ENCODE measurements at regions not wholly inside any gene's neighbourhood (a gene's known extent, or its start where the extent isn't known, plus 50 kb on each side); places are given as distances from the start of the nearest gene placed in this dataset.

DNA sequence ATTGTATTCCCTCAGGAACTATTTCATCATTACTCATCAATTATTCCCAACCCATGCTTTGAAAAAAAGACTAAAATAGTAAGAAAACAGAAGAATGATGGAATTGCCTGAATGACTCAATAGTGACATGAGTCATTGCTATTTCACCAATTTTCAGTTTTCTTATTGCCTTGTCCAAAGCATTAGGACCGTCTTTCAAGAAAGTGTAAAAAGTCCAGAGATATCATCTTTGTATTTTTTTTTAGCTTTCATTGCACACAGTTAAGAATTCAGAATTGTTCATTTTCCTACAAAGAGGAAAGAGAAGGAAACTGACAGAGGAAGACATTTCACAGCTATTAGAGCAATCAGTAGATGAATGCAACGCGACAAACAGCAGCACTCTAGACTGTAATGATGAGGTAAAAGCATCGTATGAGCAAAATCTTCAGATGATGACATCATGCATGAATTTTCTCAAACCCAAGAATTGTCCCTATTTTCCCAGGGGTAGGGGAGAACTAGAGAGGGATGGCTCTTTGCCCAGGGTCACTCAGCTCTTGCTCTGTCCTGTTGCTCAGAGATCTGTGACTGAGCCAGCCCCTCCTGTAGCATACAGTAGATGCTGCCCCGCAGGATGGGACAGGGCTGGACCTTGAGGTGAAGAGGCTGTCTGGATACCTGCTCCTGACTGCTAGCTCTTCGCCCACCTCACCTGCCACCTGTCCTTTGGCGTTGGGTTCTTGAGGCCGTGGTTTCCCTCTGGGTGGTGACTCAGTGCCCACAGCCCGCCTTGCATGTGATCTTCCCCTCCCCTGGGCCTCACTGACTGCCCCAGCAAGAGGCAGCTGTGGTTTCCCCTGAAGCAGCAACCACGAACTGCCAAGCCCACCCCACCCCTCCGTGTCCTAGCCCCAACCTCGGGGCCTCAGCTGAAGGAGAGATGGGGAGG lies 84.8 kb downstream of the PPCDC start:
- Histone ChIP-seq H3K4me1 (ENCODE audit: control insufficient read depth, insufficient read depth, low read length) (no peaks in the 10 kb centered on the region), H3K9me3 (ENCODE audit: control insufficient read depth, insufficient read depth, low read depth, low read length) (no peaks in the 10 kb centered on the region), H3K27ac (ENCODE audit: extremely low read depth, low read depth, low read length) (no peak overlapping the region), H3K36me3 (ENCODE audit: control insufficient read depth in 2 of 2, insufficient read depth in 1 of 2, low read length in 2 of 2) (no peaks in the 10 kb centered on the region), H3K4me3 (ENCODE audit: low read depth, low read length) (no peak overlapping the region)
- ChIA-PET CTCF (interaction anchor here (0.6 to 2.8 kb wide), 6 partner anchors 11 to 96 kb away, joined by 3 to 7 read pairs (median 4); no protein-coding TSS in a partner anchor), POLR2A (interaction anchor here (0.6 kb wide), 2 partner anchors 36 to 55 kb away, joined by 3 to 10 read pairs; no protein-coding TSS in a partner anchor)
- TF ChIP-seq, protein P1, sequence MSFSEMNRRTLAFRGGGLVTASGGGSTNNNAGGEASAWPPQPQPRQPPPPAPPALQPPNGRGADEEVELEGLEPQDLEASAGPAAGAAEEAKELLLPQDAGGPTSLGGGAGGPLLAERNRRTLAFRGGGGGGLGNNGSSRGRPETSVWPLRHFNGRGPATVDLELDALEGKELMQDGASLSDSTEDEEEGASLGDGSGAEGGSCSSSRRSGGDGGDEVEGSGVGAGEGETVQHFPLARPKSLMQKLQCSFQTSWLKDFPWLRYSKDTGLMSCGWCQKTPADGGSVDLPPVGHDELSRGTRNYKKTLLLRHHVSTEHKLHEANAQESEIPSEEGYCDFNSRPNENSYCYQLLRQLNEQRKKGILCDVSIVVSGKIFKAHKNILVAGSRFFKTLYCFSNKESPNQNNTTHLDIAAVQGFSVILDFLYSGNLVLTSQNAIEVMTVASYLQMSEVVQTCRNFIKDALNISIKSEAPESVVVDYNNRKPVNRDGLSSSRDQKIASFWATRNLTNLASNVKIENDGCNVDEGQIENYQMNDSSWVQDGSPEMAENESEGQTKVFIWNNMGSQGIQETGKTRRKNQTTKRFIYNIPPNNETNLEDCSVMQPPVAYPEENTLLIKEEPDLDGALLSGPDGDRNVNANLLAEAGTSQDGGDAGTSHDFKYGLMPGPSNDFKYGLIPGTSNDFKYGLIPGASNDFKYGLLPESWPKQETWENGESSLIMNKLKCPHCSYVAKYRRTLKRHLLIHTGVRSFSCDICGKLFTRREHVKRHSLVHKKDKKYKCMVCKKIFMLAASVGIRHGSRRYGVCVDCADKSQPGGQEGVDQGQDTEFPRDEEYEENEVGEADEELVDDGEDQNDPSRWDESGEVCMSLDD (tag by site-specific recombination; IDR thresholded peaks at IDR 0.05), result 0 out of 2 replicates have a peak, but pooled peaks have one; percentile 47
- TF ChIP-seq, protein P2, sequence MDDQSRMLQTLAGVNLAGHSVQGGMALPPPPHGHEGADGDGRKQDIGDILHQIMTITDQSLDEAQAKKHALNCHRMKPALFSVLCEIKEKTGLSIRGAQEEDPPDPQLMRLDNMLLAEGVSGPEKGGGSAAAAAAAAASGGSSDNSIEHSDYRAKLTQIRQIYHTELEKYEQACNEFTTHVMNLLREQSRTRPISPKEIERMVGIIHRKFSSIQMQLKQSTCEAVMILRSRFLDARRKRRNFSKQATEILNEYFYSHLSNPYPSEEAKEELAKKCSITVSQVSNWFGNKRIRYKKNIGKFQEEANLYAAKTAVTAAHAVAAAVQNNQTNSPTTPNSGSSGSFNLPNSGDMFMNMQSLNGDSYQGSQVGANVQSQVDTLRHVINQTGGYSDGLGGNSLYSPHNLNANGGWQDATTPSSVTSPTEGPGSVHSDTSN (CRISPR knock-in tag; IDR thresholded peaks at IDR 0.05), result no peak
- TF ChIP-seq, protein P3, sequence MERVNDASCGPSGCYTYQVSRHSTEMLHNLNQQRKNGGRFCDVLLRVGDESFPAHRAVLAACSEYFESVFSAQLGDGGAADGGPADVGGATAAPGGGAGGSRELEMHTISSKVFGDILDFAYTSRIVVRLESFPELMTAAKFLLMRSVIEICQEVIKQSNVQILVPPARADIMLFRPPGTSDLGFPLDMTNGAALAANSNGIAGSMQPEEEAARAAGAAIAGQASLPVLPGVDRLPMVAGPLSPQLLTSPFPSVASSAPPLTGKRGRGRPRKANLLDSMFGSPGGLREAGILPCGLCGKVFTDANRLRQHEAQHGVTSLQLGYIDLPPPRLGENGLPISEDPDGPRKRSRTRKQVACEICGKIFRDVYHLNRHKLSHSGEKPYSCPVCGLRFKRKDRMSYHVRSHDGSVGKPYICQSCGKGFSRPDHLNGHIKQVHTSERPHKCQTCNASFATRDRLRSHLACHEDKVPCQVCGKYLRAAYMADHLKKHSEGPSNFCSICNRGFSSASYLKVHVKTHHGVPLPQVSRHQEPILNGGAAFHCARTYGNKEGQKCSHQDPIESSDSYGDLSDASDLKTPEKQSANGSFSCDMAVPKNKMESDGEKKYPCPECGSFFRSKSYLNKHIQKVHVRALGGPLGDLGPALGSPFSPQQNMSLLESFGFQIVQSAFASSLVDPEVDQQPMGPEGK (tag by site-specific recombination; IDR thresholded peaks at IDR 0.05), result peak; percentile 59; the same call in 1 of the 2 replicates
- TF ChIP-seq ZNF202 (tag by site-specific recombination; IDR thresholded peaks at IDR 0.05; ENCODE audit: borderline replicate concordance) (no peak), TRIM28 (IDR thresholded peaks at IDR 0.05; ENCODE audit: borderline replicate concordance, low read length) (no peak), ZNF664 (tag by site-specific recombination; IDR thresholded peaks at IDR 0.05) (no peak), WT1 (tag by site-specific recombination; IDR thresholded peaks at IDR 0.05) (no peak), ZBTB21 (tag by site-specific recombination; IDR thresholded peaks at IDR 0.05) (peak; percentile 98), GFI1B (tag by site-specific recombination; IDR thresholded peaks at IDR 0.05) (no peak), ZNF292 (tag by site-specific recombination; IDR thresholded peaks at IDR 0.05; ENCODE audit: borderline replicate concordance, low read depth) (no peak), ZNF660 (tag by site-specific recombination; IDR thresholded peaks at IDR 0.05) (peak; percentile 47; the same call in 1 of the 2 replicates), GLIS1 (tag by site-specific recombination; IDR thresholded peaks at IDR 0.05) (0 out of 2 replicates have a peak, but pooled peaks have one; percentile 12), ZNF214 (tag by site-specific recombination; IDR thresholded peaks at IDR 0.05; ENCODE audit: borderline replicate concordance) (no peak), ZNF624 (tag by site-specific recombination; IDR thresholded peaks at IDR 0.05) (no peak), ZNF561 (tag by site-specific recombination; IDR thresholded peaks at IDR 0.05; ENCODE audit: borderline replicate concordance) (no peak), ZNF768 (tag by site-specific recombination; IDR thresholded peaks at IDR 0.05) (no peak), ZNF707 (tag by site-specific recombination; IDR thresholded peaks at IDR 0.05) (no peak)
- TF ChIP-seq, protein P4, sequence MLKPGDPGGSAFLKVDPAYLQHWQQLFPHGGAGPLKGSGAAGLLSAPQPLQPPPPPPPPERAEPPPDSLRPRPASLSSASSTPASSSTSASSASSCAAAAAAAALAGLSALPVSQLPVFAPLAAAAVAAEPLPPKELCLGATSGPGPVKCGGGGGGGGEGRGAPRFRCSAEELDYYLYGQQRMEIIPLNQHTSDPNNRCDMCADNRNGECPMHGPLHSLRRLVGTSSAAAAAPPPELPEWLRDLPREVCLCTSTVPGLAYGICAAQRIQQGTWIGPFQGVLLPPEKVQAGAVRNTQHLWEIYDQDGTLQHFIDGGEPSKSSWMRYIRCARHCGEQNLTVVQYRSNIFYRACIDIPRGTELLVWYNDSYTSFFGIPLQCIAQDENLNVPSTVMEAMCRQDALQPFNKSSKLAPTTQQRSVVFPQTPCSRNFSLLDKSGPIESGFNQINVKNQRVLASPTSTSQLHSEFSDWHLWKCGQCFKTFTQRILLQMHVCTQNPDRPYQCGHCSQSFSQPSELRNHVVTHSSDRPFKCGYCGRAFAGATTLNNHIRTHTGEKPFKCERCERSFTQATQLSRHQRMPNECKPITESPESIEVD (tag by site-specific recombination; IDR thresholded peaks at IDR 0.05), result peak; percentile 92
- TF ChIP-seq, protein P5, sequence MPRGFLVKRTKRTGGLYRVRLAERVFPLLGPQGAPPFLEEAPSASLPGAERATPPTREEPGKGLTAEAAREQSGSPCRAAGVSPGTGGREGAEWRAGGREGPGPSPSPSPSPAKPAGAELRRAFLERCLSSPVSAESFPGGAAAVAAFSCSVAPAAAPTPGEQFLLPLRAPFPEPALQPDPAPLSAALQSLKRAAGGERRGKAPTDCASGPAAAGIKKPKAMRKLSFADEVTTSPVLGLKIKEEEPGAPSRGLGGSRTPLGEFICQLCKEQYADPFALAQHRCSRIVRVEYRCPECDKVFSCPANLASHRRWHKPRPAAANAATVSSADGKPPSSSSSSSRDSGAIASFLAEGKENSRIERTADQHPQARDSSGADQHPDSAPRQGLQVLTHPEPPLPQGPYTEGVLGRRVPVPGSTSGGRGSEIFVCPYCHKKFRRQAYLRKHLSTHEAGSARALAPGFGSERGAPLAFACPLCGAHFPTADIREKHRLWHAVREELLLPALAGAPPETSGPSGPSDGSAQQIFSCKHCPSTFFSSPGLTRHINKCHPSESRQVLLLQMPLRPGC (tag by site-specific recombination; IDR thresholded peaks at IDR 0.05), result peak; percentile 56; the same call in 1 of the 2 replicates
- TF ChIP-seq, protein P6, sequence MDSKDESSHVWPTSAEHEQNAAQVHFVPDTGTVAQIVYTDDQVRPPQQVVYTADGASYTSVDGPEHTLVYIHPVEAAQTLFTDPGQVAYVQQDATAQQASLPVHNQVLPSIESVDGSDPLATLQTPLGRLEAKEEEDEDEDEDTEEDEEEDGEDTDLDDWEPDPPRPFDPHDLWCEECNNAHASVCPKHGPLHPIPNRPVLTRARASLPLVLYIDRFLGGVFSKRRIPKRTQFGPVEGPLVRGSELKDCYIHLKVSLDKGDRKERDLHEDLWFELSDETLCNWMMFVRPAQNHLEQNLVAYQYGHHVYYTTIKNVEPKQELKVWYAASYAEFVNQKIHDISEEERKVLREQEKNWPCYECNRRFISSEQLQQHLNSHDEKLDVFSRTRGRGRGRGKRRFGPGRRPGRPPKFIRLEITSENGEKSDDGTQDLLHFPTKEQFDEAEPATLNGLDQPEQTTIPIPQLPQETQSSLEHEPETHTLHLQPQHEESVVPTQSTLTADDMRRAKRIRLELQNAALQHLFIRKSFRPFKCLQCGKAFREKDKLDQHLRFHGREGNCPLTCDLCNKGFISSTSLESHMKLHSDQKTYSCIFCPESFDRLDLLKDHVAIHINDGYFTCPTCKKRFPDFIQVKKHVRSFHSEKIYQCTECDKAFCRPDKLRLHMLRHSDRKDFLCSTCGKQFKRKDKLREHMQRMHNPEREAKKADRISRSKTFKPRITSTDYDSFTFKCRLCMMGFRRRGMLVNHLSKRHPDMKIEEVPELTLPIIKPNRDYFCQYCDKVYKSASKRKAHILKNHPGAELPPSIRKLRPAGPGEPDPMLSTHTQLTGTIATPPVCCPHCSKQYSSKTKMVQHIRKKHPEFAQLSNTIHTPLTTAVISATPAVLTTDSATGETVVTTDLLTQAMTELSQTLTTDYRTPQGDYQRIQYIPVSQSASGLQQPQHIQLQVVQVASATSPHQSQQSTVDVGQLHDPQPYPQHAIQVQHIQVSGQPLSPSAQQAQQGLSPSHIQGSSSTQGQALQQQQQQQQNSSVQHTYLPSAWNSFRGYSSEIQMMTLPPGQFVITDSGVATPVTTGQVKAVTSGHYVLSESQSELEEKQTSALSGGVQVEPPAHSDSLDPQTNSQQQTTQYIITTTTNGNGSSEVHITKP (tag by site-specific recombination; IDR thresholded peaks at IDR 0.05), result peak; percentile 70
- TF ChIP-seq, protein P7, sequence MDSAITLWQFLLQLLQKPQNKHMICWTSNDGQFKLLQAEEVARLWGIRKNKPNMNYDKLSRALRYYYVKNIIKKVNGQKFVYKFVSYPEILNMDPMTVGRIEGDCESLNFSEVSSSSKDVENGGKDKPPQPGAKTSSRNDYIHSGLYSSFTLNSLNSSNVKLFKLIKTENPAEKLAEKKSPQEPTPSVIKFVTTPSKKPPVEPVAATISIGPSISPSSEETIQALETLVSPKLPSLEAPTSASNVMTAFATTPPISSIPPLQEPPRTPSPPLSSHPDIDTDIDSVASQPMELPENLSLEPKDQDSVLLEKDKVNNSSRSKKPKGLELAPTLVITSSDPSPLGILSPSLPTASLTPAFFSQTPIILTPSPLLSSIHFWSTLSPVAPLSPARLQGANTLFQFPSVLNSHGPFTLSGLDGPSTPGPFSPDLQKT (IDR thresholded peaks at IDR 0.05; ENCODE audit: borderline replicate concordance, low read depth, low read length), result no peak
